ENCODE measurements at regions not wholly inside any gene's neighbourhood (a gene's known extent, or its start where the extent isn't known, plus 50 kb on each side); places are given as distances from the start of the nearest gene placed in this dataset.

DNA sequence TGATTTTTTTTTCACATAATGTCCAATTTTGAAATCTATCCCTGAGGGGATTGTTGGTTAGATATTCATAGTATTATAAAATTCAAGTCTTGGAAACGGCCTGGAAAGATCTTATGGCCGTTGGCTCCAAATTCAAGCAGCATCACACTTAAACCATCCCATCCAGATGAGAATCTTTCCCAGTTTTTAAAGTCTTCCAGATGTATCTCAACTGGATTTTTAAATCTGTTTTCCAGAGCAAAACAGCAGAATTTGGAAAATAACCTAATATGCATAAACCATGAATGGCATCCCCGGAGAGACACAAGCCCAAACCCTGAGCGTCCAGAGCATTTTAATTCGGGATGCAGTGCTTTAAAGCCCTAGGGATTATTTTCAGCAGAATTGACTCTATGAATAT, 208.2 kb upstream of the PRKCQ start:
- TF ChIP-seq, protein P1, sequence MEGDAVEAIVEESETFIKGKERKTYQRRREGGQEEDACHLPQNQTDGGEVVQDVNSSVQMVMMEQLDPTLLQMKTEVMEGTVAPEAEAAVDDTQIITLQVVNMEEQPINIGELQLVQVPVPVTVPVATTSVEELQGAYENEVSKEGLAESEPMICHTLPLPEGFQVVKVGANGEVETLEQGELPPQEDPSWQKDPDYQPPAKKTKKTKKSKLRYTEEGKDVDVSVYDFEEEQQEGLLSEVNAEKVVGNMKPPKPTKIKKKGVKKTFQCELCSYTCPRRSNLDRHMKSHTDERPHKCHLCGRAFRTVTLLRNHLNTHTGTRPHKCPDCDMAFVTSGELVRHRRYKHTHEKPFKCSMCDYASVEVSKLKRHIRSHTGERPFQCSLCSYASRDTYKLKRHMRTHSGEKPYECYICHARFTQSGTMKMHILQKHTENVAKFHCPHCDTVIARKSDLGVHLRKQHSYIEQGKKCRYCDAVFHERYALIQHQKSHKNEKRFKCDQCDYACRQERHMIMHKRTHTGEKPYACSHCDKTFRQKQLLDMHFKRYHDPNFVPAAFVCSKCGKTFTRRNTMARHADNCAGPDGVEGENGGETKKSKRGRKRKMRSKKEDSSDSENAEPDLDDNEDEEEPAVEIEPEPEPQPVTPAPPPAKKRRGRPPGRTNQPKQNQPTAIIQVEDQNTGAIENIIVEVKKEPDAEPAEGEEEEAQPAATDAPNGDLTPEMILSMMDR (IDR thresholded peaks at IDR 0.05): no peak
- no peak for TF ChIP-seq POLR2A (IDR thresholded peaks at IDR 0.05)
